ENCODE measurements at regions not wholly inside any gene's neighbourhood (a gene's known extent, or its start where the extent isn't known, plus 50 kb on each side); places are given as distances from the start of the nearest gene placed in this dataset.
"Not testable (repeated sequence)": the region's sequence is repeated elsewhere in the genome, so short reads cannot be mapped to it uniquely, and the experiment has no call there.

GRCh38 chr4:179361978-179362486, 1919.8 kb upstream of the AGA start:
- no peak for FAIRE-seq

- FAIRE-seq: not testable (repeated sequence)
These were observed 1923.7 kb upstream of the AGA start for GRCh38 chr4:179365932-179366331.

GRCh38 chr4:179372242-179372641, 1930.0 kb upstream of the AGA start:
- no peak for FAIRE-seq

- no peak for FAIRE-seq
These were observed 1930.5 kb upstream of the AGA start for GRCh38 chr4:179372746-179373145.

GRCh38 chr4:179378847-179379246, 1936.6 kb upstream of the AGA start:
- FAIRE-seq: not testable (repeated sequence)

- FAIRE-seq: no peak
These were observed 1950.5 kb upstream of the AGA start for GRCh38 chr4:179392787-179393186.

- no peak for FAIRE-seq
These were observed 1956.2 kb upstream of the AGA start for GRCh38 chr4:179398414-179398813.

- no peak for FAIRE-seq
These were observed 1957.0 kb upstream of the AGA start for GRCh38 chr4:179399054-179399782.

GRCh38 chr4:179415037-179415846, 1973.0 kb upstream of the AGA start:
- FAIRE-seq: no peak

GRCh38 chr4:179415847-179416223, 1973.6 kb upstream of the AGA start:
- no peak for FAIRE-seq

- FAIRE-seq: no peak
These were observed 1975.1 kb upstream of the AGA start for GRCh38 chr4:179417357-179417756.

- no peak for FAIRE-seq
These were observed 1995.7 kb upstream of the AGA start for GRCh38 chr4:179437962-179438361.

GRCh38 chr4:179441596-179441995, 1999.4 kb upstream of the AGA start:
- no peak for FAIRE-seq

GRCh38 chr4:179447308-179447707, 2005.1 kb upstream of the AGA start:
- no peak for FAIRE-seq

GRCh38 chr4:179465131-179465797, 2023.0 kb upstream of the AGA start:
- FAIRE-seq: no peak

GRCh38 chr4:179467878-179468277, 2025.6 kb upstream of the AGA start:
- no peak for FAIRE-seq

- FAIRE-seq: no peak
These were observed 2029.9 kb upstream of the AGA start for GRCh38 chr4:179472164-179472563.

- no peak for FAIRE-seq
These were observed 2036.4 kb upstream of the AGA start for GRCh38 chr4:179478608-179479007.

- no peak for FAIRE-seq
These were observed 2043.5 kb upstream of the AGA start for GRCh38 chr4:179485781-179486180.

GRCh38 chr4:179486570-179487335, 2044.5 kb upstream of the AGA start:
- no peak for FAIRE-seq

GRCh38 chr4:179492260-179493080, 2050.2 kb upstream of the AGA start:
- FAIRE-seq: no peak

- FAIRE-seq: no peak
These were observed 2061.7 kb upstream of the AGA start for GRCh38 chr4:179503976-179504375.
